GM12892 (cell line): ENCODE measurements at regions not wholly inside any gene's neighbourhood (a gene's known extent, or its start where the extent isn't known, plus 50 kb on each side); places are given as distances from the start of the nearest gene placed in this dataset.
A peak's percentile ranks its signal among the peaks of the same experiment; 100 is the strongest.
"Not testable (repeated sequence)": the region's sequence is repeated elsewhere in the genome, so short reads cannot be mapped to it uniquely, and the experiment has no call there.

Experiments used
- DNase-seq: peaks from one replicate; pipeline ENCODE4 v3.0.0; 2011; ENCODE audit not compliant: insufficient read length
- FAIRE-seq: peaks from 2 replicates; lab custom pipeline; 2011; peaks lifted over from hg19 to GRCh38; lab: Jason Lieb, UNC
- POLR2A ChIP-seq: IDR thresholded peaks from 2 replicates; pipeline ENCODE4 v1.6.1; 2011; ENCODE audit warnings: low read depth, low read length, control low read depth
- POLR2AphosphoS5 ChIP-seq: IDR thresholded peaks from 2 replicates; pipeline ENCODE4 v1.6.1; 2011; ENCODE audit warnings: low read depth, low read length, control low read depth
- TAF1 ChIP-seq: IDR thresholded peaks from 2 replicates; pipeline ENCODE4 v1.6.1; 2011; ENCODE audit warnings: low read depth, mild to moderate bottlenecking, control low read depth, low read length, borderline replicate concordance

DNA sequence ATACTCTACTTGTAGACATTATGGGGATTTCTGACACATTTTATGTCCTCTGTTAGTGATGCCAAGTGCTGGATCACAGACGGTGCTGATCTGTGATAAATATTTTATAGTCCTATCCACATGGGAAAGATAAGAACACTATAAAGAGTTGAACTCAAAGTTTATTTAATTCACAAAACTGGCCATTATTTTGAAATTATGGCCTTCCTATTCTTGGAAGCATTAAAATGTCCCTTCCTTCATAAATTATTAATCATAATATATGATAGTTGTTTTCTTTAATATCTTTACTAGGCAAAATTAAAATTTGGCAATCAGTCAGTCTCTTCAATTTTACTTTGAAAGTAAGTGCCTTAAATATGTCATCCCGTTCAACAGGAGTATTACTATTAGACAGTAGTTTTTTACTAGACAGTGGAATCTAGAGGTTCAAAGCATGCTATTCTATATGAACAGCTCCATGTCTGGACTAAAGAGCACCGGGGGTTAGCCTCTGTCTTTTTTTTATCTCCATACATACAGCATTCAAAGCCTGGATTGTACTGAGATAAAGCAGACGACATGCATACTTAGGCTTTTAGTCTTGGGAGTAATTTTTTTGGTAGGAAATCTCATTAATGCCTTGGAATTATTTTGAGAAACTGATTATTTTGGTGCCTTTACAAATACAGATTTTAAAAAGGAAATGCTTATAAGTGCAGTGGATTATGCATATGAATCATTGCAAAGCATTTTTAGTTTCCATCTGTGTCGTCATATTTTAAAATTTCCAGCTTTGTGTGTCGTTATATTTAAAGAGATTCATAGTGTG, 306.1 kb upstream of the RGS6 start:
- FAIRE-seq (no peak), DNase-seq (no peak)
- no peak for TF ChIP-seq POLR2A
- TF ChIP-seq POLR2AphosphoS5, result no peak
- TF ChIP-seq TAF1, result no peak

GRCh38 chr14:71628433-71628832, 303.8 kb upstream of the RGS6 start:
- no peak for FAIRE-seq
- DNase-seq, result no peak
- TF ChIP-seq TAF1, result no peak
- no peak for TF ChIP-seq POLR2A

DNA sequence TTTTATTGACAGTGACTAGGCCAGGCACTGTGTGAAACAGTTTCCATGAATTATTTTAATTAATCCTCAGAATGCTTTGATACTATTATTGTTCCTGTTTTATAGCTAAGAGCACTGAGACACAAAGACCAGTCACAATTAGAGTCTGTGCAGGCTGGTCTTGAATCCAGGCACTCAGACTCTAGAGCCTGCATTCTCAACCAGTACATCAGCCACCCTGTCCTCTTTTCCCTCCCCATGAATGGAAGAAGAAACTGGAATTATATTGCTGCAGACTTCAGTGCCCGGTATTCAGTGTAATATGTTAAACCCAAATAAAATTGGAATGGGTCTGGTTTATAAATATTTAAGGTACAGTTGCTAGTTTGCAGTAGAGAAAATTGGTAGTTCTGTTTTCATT, 303.0 kb upstream of the RGS6 start:
- DNase-seq (no peak), FAIRE-seq (no peak)
- TF ChIP-seq POLR2A (no peak), POLR2AphosphoS5 (no peak), TAF1 (no peak)

DNA sequence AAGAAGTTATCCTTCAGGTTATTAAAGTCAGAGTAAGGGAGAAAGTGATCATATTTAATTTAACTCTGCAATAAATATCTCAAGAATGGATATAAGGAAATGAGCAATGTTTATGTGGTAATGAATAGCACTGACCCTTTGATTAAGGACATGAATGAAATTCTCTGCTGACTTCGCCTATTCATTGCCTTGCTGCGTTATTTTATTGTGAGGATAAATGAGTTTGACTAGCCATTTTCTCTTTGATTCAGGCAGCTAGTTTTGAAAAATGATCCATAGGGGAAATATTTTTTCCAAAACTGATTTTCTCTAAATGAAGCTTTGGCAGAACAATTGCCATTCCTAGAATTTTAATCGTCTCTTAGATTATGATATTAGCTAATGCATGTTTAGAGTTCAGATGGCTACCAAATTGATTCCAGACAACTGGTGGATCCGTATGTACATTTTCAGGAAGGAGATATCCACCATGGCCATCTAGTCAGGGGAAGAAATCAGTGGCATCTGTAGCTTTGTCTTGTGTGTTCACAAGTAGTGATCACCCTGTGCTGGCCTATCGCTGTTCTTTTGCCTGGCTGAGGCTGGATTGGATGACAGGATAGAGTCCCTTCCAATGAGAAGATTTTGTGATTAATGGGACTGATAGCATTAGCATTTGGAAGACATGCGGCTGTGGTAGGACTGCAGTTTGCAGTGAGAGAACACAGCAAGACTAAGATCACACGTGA, 302.3 kb upstream of the RGS6 start:
- peak; percentile 33 for FAIRE-seq

GRCh38 chr14:71631030-71631429, 301.2 kb upstream of the RGS6 start:
- FAIRE-seq, DNase-seq: not testable (repeated sequence)

More for the DNA sequence above, 302.3 kb upstream of the RGS6 start:
- TF ChIP-seq POLR2AphosphoS5, result no peak
- DNase-seq, result no peak

DNA sequence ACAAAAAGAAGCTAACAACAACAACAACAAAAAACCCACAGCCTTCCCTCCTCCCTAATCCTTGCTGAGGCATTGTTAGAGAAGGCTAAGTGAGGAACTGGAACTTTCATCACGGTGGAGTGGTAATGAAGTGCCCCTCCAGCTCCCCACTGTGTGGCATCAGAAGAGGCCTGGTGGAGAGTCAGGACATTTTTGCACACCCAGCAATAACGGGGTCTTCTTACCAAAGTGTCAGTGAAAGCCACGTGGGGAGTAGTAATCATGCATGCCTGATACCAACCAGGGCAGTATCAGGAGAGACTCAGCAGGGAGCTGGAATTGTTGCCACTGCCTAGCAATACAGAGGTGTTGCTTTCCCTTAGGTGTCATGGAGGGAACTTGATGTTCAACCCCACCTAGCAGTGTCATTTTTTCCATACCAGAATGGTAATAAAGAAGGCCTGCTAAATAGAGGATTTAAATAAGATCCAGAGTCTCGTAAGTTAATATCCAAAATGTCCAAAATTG, 299.7 kb upstream of the RGS6 start:
- no peak for TF ChIP-seq POLR2AphosphoS5
- TF ChIP-seq TAF1, result no peak
- TF ChIP-seq POLR2A, result no peak
- no peak for DNase-seq
- FAIRE-seq, result no peak

DNA sequence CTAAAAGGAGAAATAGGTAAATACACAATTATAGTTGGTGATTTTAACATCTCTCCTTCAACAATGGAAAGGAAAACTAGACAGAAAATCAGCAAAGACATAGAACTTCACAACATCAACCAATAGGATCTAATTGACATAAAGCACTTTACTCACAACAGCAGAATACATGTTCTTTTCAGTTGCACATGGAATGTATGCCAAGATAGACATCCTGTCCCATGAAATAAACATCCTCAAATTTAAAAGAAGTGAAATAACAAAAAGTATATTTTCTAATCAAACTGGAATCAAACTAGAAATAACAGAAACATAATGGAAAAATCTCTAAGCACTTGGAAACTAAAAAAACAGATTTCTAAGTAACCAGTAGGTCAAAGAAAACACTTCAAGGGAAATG, 296.2 kb upstream of the RGS6 start:
- DNase-seq (no peak), FAIRE-seq (no peak)
- TF ChIP-seq POLR2AphosphoS5, result no peak
- no peak for TF ChIP-seq POLR2A
- TF ChIP-seq TAF1, result no peak

DNA sequence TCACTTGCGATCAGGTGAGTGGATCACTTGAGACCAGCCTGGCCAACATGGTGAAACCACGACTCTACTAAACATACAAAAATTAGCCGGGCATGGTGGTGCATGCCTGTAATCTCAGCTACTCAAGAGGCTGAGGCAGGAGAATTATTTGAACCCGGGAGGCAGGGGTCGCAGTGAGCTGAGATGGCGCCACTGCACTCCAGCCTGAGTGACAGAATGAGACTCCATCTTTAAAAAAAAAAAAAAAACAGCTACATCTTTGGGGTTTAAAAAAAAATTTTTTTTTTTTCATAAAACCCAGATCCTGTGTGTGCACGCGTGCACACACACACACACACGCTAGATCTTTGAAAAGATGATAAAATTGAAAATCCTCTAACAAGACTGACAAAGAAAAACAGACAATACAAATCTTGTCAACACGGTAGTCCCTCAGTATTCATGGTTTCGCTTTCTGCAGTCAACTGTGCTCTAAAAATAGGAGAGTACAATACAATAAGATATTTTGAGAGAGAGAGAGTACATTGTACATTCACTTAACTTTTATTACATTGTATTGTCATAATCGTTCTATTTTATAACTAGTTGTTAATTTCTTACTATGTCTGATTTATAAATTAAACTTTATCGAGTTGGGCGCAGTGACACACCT, 295.3 kb upstream of the RGS6 start:
- DNase-seq, result no peak
- no peak for FAIRE-seq
- no peak for TF ChIP-seq POLR2A
- no peak for TF ChIP-seq POLR2AphosphoS5
- TF ChIP-seq TAF1, result no peak

DNA sequence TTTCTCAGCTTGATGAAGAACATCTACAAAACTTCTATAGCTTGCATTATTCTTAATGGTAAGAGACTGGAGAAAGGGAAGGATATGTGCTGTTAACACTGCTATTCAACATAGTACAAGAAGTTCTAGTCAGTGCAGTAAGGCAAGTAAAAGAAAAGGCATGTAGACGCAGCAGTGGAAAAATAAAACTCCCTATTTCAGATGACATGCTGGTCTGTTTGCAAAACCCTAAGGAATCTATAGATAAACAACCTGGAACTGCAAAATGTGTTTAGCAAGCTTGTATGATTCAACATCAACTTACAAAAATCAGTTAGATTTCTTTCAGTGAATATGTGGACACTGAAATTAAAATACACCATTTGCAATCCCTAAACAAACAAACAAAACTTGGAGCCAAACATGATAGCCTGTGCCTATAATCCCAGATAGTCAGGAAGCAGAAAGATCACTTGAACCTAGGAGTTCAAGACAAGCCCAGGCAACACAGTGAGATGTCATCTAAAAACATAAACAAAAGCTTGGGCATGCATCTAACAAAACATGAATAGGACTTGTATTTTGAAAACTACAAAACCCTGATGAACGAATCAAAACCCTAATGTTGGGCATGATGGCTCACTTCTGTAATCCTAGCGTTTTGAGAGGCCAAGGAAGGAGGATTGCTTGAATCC, 293.6 kb upstream of the RGS6 start:
- DNase-seq (no peak), FAIRE-seq (no peak)
- no peak for TF ChIP-seq POLR2AphosphoS5
- no peak for TF ChIP-seq POLR2A
- TF ChIP-seq TAF1, result no peak

DNA sequence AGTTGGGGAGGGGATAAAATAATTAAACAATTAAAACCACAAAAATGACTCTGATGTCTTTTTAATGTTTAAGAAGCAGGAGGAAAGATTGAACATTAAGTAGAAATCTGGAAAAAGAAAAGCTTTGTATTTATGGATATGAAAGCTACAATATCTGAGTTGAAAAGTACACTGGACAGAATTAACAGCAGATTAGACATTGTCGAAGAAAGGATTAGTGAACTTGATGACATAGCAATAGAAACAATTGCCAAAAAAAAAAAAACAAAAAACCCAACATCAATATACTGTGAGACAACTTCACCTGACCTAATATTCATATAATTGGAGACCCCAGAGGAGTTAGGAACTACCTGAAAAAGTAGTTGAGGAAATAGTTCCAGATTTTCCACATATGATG, 289.5 kb upstream of the RGS6 start:
- no peak for FAIRE-seq
- no peak for DNase-seq
- TF ChIP-seq POLR2AphosphoS5 (no peak), TAF1 (no peak), POLR2A (no peak)

- DNase-seq (no peak), FAIRE-seq (no peak)
- no peak for TF ChIP-seq POLR2AphosphoS5
- TF ChIP-seq POLR2A, result no peak
- TF ChIP-seq TAF1, result no peak
Observed at GRCh38 chr14:71645656-71646055, 286.6 kb upstream of the RGS6 start.

DNA sequence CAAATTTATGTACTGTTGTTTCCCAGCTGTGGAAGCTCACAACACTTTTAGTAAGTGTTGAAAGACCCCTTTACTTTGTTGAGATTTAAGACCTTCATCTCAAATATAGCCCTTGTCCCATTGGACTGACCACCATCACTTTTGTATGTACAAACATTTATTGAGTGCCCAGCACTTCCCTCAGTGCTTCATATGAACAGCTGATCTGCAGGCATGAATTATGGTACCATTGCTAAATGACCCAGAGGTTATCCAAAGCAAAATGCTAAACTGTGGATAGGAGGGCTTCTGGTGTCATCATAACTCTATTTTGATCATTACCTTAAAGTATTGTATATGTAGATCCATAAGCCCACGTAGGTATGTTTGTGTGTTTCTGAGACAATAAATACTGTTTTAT, 285.7 kb upstream of the RGS6 start:
- FAIRE-seq (no peak), DNase-seq (no peak)
- no peak for TF ChIP-seq TAF1
- no peak for TF ChIP-seq POLR2A
- no peak for TF ChIP-seq POLR2AphosphoS5
